ENCODE measurements at regions not wholly inside any gene's neighbourhood (a gene's known extent, or its start where the extent isn't known, plus 50 kb on each side); places are given as distances from the start of the nearest gene placed in this dataset.

DNA sequence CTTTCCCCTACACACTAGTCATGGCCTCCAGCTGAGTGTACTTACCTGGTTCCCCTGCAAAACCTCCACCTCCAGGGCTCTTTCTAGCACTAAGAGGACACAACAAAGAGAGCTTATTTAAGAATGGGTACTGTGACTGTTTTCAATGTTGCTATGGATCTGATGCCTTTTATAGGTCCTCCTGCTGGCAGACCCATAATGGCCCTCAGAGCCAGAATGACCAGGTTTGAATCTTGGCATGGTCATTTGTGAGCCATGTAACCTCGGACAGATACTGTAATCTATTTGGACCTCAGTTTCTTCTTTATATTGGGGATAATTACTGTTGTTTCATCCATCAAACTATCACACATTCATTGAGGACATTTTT, 137.6 kb upstream of the USP24 start:
- Histone ChIP-seq H3K9ac (ENCODE audit: low read length in 3 of 3) (no peak overlapping the region), H3K4me3 (ENCODE audit: low read length in 3 of 3) (no peak overlapping the region), H3K9me3 (ENCODE audit: control insufficient read depth in 2 of 3, insufficient read depth in 1 of 3, low read length in 3 of 3) (no peaks in the 10 kb centered on the region), H3K36me3 (ENCODE audit: control insufficient read depth in 2 of 3, insufficient read depth in 3 of 3, low read length in 3 of 3) (no peaks in the 10 kb centered on the region), H3K27ac (ENCODE audit: low read depth in 2 of 2, low read length in 2 of 2) (no peak overlapping the region), H3K4me1 (ENCODE audit: control insufficient read depth in 2 of 3, insufficient read depth in 2 of 3, low read depth in 1 of 3, low read length in 3 of 3) (peaks cover 0 to 2% (median 0%) of the 10 kb centered on the region in 3 donors), H3K27me3 (ENCODE audit: control insufficient read depth, insufficient read depth, low read length) (no peaks in the 10 kb centered on the region)
- intact Hi-C loops (cut with DNase I): no loop called here
- TF ChIP-seq CTCF (IDR thresholded peaks at IDR 0.05; ENCODE audit: borderline replicate concordance, extremely low read depth, insufficient read depth): no peak
- DNase-seq: no peak
- FAIRE-seq: no peak

- Histone ChIP-seq H3K27ac (ENCODE audit: low read depth in 2 of 2, low read length in 2 of 2) (no peak overlapping the region), H3K4me3 (ENCODE audit: low read length in 3 of 3) (no peak overlapping the region), H3K4me1 (ENCODE audit: control insufficient read depth in 2 of 3, insufficient read depth in 2 of 3, low read depth in 1 of 3, low read length in 3 of 3) (peaks cover 0 to 2% (median 0%) of the 10 kb centered on the region in 3 donors), H3K9me3 (ENCODE audit: control insufficient read depth in 2 of 3, insufficient read depth in 1 of 3, low read length in 3 of 3) (no peaks in the 10 kb centered on the region), H3K36me3 (ENCODE audit: control insufficient read depth in 2 of 3, insufficient read depth in 3 of 3, low read length in 3 of 3) (no peaks in the 10 kb centered on the region), H3K27me3 (ENCODE audit: control insufficient read depth, insufficient read depth, low read length) (no peaks in the 10 kb centered on the region), H3K9ac (ENCODE audit: low read length in 3 of 3) (no peak overlapping the region)
- no peak for FAIRE-seq
- intact Hi-C loops (cut with DNase I): no loop called here
- TF ChIP-seq CTCF (IDR thresholded peaks at IDR 0.05; ENCODE audit: borderline replicate concordance, extremely low read depth, insufficient read depth): no peak
- DNase-seq: no peak
Measured at GRCh38 chr1:55352080-55352810, 137.1 kb upstream of the USP24 start.

- intact Hi-C loops (cut with DNase I): no loop called here
- no peaks in the 10 kb centered on the region for H3K36me3 ChIP-seq (ENCODE audit: control insufficient read depth in 2 of 3, insufficient read depth in 3 of 3, low read length in 3 of 3)
- no peak overlapping the region for H3K9ac ChIP-seq (ENCODE audit: low read length in 3 of 3)
- FAIRE-seq (no peak), DNase-seq (no peak)
- H3K9me3 ChIP-seq (ENCODE audit: control insufficient read depth in 2 of 3, insufficient read depth in 1 of 3, low read length in 3 of 3): no peaks in the 10 kb centered on the region
- no peak for TF ChIP-seq CTCF (IDR thresholded peaks at IDR 0.05; ENCODE audit: borderline replicate concordance, extremely low read depth, insufficient read depth)
- no peak overlapping the region for H3K4me3 ChIP-seq (ENCODE audit: low read length in 3 of 3)
- no peaks in the 10 kb centered on the region for H3K4me1 ChIP-seq (ENCODE audit: control insufficient read depth in 2 of 3, insufficient read depth in 2 of 3, low read depth in 1 of 3, low read length in 3 of 3)
- no peak overlapping the region for H3K27ac ChIP-seq (ENCODE audit: low read depth in 2 of 2, low read length in 2 of 2)
- no peaks in the 10 kb centered on the region for H3K27me3 ChIP-seq (ENCODE audit: control insufficient read depth, insufficient read depth, low read length)
Measured at GRCh38 chr1:55348356-55348755, 133.2 kb upstream of the USP24 start.

DNA sequence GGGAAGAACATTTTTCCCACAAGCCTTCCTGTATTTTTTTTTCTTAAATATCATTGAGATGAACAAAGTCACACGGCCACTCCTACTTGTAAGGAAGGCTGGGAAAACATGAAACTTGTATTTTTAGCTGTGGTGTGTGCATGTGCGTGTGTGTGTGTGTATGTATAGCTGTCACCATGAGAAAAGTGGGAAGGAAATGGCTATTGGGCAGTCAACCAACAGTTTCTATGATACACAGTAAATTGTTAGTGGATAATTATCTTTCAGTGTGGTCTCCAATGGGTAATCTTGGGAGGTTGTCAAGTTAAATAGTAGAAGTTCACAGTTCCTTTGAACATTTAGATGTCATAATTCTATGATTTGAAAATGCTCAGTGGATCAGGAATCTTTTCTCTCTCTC, 132.7 kb upstream of the USP24 start:
- no peak overlapping the region for H3K27ac ChIP-seq (ENCODE audit: low read depth in 2 of 2, low read length in 2 of 2)

More for the DNA sequence above, 132.7 kb upstream of the USP24 start:
- no peak for TF ChIP-seq CTCF (IDR thresholded peaks at IDR 0.05; ENCODE audit: borderline replicate concordance, extremely low read depth, insufficient read depth)
- H3K36me3 ChIP-seq (ENCODE audit: control insufficient read depth in 2 of 3, insufficient read depth in 3 of 3, low read length in 3 of 3): no peaks in the 10 kb centered on the region
- FAIRE-seq: no peak
- no peak overlapping the region for H3K9ac ChIP-seq (ENCODE audit: low read length in 3 of 3)
- H3K4me1 ChIP-seq (ENCODE audit: control insufficient read depth in 2 of 3, insufficient read depth in 2 of 3, low read depth in 1 of 3, low read length in 3 of 3): no peaks in the 10 kb centered on the region
- no peaks in the 10 kb centered on the region for H3K27me3 ChIP-seq (ENCODE audit: control insufficient read depth, insufficient read depth, low read length)
- H3K4me3 ChIP-seq (ENCODE audit: low read length in 3 of 3): no peak overlapping the region
- intact Hi-C loops (cut with DNase I): no loop called here
- H3K9me3 ChIP-seq (ENCODE audit: control insufficient read depth in 2 of 3, insufficient read depth in 1 of 3, low read length in 3 of 3): no peaks in the 10 kb centered on the region
- DNase-seq: peak in 1 of 5 donors; percentile 35

All from kidney (tissue), 13 donors.